Omental fat pad (tissue), 3 donors: ENCODE measurements at regions not wholly inside any gene's neighbourhood (a gene's known extent, or its start where the extent isn't known, plus 50 kb on each side); places are given as distances from the start of the nearest gene placed in this dataset.

ENCODE experiments used
- ATAC-seq: fragments of 150-250 bp; one replicate; pipeline ENCODE4 v1.9.1; 2016; ENCODE audit warnings: mild to moderate bottlenecking, moderate library complexity; ENCODE audit not compliant: low FRiP score
- DNase-seq: peaks from one replicate; pipeline ENCODE4 v3.0.0-alpha.2; 2019; ENCODE audit warnings: low spot score
- CTCF ChIP-seq, 3 donors: fragments of 450-650 bp; IDR thresholded peaks; one replicate each; pipeline ENCODE4 v1.5.1; 2016 to 2017; ENCODE audit warnings: antibody characterized with exemption in 3 of 3, mild to moderate bottlenecking in 3 of 3, moderate library complexity in 2 of 3

DNA sequence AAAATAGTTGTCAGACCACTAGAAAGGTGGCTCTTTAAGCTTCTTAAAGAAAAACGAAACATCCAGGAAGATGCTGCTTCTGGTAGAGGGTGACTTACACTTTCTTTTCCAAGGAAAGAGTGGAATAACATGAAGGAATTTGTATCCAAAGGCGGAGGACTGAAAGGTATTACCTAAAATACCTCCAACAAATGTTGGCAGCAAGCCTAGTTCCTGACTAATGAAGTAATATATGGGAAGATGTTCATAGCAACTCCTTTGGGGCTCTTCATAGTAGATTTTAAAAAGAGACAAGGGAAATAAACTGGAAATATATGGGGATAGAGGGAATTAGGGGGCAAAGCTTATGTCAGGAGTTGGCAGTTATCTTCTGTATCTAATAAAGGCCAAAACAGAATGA lies 116.2 kb downstream of the AASDH start:
- no peak for DNase-seq
- ATAC-seq, result no peak
- TF ChIP-seq CTCF (IDR thresholded peaks at IDR 0.05), result no peak

GRCh38 chr4:56267558-56267957 lies 119.7 kb downstream of the AASDH start:
- ATAC-seq (no peak), DNase-seq (no peak)
- TF ChIP-seq CTCF (IDR thresholded peaks at IDR 0.05), result no peak

DNA sequence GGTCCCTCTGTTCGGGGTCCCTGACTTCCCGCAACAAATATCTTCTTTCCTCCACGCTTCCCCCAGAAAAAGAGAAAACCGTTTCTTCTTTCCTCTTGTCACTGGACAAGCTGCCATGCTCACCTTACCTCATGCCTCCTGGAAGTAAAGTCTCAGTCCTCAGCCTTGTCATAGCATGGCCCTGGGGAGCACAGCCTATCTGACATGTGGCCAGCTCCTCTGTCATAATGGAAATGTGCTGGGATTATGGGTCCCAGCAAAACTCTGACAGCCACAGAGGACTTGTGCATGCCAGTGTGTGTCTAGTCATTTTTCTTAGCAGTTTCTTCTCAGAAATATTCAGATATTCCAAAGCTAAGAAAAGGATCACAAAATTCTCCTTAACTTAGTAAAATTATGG lies 122.4 kb downstream of the AASDH start:
- no peak for ATAC-seq
- no peak for TF ChIP-seq CTCF (IDR thresholded peaks at IDR 0.05)
- no peak for DNase-seq

DNA sequence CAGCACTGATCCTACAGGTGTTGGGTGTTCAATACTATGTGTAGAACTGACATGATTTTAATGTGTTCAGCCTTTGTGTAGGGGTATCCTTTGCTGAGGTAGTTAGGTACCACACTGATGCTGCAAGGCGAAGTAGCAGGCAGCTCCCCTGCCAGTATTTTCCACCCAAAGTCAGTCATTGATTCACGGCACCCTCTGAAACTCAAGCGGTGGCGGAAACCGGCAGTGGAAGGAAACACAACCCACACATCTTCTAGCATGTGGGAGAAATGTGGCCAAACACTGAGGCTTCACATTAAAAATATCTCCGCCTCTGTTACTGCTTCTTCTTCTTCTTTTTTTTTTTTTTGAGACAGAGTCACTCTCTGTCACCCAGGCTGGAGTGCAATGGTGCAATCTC lies 126.3 kb downstream of the AASDH start:
- DNase-seq (no peak), ATAC-seq (no peak)
- TF ChIP-seq CTCF (IDR thresholded peaks at IDR 0.05), result no peak

DNA sequence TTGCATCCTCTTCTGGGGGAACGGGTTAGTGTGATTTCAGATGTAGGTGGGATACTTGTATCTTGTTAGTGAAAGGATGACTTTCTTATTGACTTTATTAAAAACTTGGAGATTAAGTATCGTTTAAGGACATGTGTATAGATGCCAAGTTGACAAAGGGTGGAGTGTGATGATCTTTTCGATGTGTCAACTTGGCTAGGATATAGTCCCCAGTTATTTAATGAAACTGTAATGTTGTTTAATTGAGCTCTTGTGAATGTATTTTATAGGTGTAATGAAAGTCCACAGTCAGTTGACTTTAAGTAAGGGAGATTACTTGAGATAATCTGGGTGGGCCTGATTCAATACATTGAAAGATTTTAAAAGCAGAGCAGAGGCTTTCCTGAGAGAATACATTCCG lies 127.0 kb downstream of the AASDH start:
- TF ChIP-seq CTCF (IDR thresholded peaks at IDR 0.05), result no peak
- no peak for DNase-seq
- ATAC-seq, result no peak

DNA sequence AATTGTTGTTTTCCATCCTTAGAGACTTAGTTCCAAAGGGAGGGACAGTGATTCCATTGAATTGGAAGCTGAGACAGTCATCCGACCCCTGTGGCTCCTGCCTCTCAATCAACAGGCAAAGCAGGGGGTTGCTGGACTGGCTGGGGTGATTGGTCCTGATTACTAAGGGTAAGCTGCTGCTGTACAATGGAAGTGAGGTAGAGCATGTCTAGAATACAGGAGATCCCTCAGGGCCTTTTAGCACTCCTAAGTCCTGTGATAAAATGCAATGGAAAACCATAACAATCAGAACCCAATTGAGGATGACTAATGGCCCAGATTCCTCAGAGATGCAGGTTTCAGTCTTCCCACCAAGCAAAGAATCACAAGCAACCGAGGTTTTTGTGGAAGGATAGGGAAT lies 127.6 kb downstream of the AASDH start:
- ATAC-seq (no peak), DNase-seq (no peak)
- TF ChIP-seq CTCF (IDR thresholded peaks at IDR 0.05), result no peak

GRCh38 chr4:56255820-56256219 lies 131.5 kb downstream of the AASDH start:
- DNase-seq, result no peak
- ATAC-seq, result no peak
- no peak for TF ChIP-seq CTCF (IDR thresholded peaks at IDR 0.05)
